Stimulated activated CD4-positive, alpha-beta T cell treated with anti-CD3 and anti-CD28 coated beads, Interleukin-15, amount 100 ng/mL, for 24 hours (primary cell): ENCODE measurements at regions not wholly inside any gene's neighbourhood (a gene's known extent, or its start where the extent isn't known, plus 50 kb on each side); places are given as distances from the start of the nearest gene placed in this dataset.
"Not testable (repeated sequence)": the region's sequence is repeated elsewhere in the genome, so short reads cannot be mapped to it uniquely, and the experiment has no call there.

Experiments used
- DNase-seq: peaks from one replicate; pipeline ENCODE4 v3.0.0-alpha.2; 2020

- DNase-seq = no peak
Measured at GRCh38 chr3:189375532-189375931, 203.8 kb downstream of the TPRG1 start.

GRCh38 chr3:189383630-189384029 is 211.9 kb downstream of the TPRG1 start:
- no peak for DNase-seq

DNA sequence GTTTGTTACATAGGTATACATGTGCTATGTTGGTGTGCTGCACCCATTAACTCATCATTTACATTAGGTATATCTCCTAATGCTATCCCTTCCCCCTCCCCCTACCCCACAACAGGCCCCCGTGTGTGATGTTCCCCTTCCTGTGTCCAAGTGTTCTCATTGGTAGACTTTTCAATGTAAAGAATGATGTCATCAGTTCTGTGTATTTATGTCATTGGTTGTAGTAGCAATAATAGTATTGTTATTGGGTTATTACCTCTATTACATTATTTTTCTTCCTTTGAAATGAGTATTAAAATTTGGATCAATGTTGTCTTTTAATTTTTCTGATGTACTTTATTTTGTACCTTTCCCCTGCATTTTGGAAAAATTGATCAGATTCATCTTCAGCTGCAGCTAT is 214.1 kb downstream of the TPRG1 start:
- DNase-seq = not testable (repeated sequence)

DNA sequence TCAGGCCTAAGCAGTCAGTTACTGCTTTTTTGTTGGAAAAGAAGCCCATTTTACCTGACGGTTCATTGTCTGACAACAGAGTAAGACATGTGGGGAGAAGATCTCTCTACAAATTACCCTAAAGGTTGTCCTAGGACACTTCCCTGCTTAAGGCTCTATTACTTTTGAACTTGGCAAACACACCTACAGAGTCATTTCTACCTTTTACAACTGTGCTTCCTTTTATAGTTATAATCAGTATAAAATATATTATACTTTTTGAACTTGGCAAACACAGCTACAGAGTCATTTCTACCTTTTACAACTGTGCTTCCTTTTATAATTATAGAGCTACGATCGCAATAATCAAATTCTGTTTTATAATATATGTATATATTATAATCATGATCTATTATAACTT is 215.0 kb downstream of the TPRG1 start:
- DNase-seq = no peak

DNA sequence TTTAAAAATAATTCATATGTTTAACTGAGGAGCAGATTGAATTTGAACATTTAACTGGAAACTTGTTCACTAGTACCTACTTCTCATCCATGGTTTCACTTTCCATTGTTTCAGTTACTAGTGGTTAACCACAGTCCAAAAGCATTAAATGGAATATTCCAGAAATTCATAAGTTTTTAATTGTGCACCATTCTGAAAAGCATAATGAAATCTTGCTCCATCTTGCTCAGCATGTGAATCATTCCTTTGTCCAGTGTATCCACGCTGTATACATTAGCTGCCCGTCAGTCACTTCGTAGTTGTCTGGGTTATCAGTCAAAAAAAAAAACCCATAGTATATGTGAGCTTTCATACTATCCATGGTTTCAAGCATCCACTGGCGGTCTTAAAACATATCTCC is 217.6 kb downstream of the TPRG1 start:
- DNase-seq = no peak

DNA sequence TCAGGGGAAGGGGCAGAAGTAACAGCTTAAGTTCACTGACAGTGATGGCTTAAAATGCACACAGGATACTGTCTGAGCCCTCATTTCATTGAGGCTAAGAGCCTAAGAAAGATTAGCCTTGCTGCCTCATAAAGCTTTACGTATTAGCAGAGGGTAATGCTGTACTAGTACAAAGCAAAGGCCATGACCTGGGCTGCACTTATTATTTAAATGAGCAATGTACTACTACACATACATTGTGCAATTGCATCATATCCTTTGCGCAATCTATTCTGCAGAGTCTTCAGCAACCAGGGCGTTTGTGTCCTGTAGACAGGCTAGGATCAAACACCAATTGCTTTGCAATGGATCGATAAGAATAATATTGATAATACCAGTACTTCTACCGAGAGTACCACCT is 221.8 kb downstream of the TPRG1 start:
- no peak for DNase-seq

DNA sequence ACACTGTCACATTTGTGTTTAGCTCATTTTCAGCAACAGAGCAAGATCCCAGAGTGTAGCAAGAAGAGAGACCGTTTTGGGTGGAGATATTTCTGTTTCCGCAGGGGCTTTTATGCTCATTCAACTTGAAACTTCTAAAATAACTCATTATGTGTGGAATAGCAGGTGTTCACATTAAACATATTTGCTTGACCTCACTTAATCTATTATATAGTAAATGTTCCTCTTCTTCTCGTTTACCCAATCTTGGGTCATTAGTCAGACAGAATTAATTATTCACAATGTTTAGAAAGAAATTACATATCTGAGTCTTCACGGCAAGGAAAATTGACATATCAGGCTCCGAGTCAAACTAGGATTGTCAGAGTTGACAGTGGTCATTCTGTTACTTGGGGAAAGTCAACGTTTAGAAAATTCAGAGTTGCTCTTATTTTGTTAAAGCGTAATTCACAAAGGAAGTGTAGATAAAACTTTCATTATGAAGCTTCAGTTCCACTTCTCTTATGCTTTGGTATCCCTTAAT is 222.9 kb downstream of the TPRG1 start:
- no peak for DNase-seq

DNA sequence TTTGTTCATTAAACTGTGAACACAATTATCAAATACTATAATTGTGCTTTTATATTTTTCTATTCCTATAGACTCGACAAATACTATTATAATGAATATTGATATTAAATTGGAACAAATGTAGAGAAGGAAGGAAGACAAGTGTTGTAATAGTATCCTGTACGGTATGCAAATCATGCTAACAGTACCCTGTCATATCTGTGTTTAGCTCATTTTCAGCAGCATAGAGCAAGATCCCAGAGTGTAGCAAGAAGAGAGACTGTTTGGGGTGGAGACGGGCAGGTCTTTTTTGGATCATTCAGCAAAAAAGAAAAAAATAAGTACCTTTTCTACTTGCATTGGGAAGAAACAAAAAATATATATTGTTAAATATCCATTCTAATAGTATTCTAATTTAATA is 224.1 kb downstream of the TPRG1 start:
- DNase-seq = no peak

GRCh38 chr3:189398656-189399055 is 226.9 kb downstream of the TPRG1 start:
- no peak for DNase-seq

- no peak for DNase-seq
Measured at GRCh38 chr3:189401196-189401595, 229.4 kb downstream of the TPRG1 start.

DNA sequence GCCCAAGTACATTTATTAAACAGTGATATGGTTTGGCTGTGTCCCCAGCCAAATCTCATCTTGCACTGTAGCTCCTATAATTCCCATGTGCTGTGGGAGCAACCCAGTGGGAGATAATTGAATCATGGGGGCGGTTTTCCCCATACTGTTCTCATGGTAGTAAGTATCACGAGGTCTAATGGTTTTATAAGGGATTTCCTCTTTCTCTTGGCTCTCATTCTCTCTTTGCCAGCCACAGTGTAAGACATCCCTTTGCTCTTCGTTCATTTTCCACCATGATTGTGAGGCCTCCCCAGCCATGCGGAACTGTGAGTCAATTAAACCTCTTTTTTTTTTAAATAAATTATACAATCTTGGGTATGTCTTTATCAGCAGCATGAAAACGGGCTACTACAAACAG is 228.0 kb upstream of the TP63 start:
- no peak for DNase-seq

DNA sequence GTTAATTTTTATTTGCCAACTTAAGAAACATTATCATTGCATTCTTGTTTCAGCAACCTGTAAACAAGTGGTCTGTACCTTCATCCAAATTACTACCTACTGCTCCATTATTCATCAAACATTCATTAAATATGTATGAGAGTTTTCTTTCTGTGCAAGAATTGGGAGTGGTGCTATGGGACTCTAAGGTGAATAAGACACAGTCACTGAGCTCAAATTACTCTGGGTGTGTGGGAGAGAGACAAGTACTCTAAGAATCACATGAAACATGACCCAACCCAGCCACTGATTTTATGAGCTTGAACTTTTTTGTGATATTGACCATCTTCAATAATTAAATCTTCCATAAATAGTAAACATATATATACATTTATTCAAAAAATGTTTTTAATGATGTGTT is 227.2 kb upstream of the TP63 start:
- no peak for DNase-seq

DNA sequence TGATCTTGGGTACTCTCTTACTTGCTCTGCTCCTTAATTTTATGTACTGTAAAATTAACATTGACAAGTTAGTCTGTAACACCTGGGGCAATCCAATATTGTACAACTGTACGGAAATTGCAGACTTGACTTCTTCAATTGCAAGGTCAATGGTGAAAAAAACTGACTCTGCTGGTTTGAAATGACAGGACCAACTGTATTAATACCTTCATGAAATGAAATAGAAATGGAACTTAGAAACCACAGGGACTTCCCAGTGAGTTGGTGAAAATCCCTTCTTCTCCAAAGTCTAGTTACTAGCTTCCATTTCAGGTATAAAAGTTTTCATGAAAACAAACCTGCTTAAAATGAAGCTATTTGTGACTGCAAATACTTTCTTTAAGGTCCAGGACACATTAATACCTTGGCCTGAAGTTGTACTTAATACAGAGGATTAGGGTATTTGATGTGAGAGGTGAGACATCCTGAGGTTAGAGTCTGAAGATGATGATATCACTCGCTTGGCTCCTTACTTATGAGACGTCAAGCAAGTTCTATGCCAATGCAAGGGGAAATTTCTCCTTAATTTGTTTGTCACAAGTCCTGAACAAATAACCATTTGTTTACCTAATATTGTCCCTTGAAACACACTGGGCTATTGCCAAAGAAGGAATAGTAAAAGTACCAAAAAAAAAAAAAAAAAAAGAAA is 226.2 kb upstream of the TP63 start:
- no peak for DNase-seq

GRCh38 chr3:189406148-189406547 is 225.0 kb upstream of the TP63 start:
- no peak for DNase-seq

DNA sequence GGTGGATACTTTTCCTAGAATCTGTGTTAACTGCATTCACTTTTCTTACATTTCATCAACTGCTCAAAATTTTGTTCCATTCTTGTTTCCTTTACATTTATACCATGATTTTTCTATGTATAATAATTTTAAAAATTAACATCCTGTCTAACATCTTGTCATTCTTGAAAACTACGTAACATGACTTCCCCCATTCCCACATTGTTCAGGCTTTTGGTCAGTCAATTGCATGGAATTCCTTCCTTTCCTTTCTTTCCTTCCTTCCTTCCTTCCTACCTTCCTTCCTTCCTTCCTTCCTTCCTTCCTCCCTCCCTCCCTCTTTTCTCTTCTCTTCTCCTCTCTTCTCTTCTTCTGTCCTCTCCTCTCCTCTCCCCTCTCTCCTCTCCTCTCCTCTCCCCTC is 220.7 kb upstream of the TP63 start:
- DNase-seq = no peak

GRCh38 chr3:189419038-189419437 is 212.2 kb upstream of the TP63 start:
- DNase-seq = no peak

DNA sequence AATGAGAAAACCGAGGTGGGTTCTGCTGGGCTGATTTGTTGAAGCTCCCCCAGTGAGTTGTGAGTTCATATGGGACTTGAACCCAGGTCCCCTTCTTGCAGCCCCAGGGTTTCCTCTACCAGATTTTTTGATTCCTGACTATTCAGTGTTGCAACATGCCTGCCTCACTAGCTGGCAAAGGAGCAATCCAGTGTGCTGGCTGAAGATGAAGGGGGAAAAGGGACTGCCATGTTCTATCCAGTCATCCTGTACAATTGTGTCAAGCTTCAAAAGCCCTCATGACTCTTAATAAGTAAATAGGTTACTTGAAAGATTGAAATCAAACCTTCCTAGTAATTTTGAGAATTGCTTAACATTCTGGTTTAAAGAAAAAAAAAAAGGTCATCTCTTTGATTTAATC is 211.5 kb upstream of the TP63 start:
- no peak for DNase-seq

- no peak for DNase-seq
Measured at GRCh38 chr3:189424922-189425321, 206.3 kb upstream of the TP63 start.

GRCh38 chr3:189429019-189429418 is 202.2 kb upstream of the TP63 start:
- no peak for DNase-seq

- DNase-seq = no peak
Measured at GRCh38 chr3:189430166-189430565, 201.0 kb upstream of the TP63 start.

- not testable (repeated sequence) for DNase-seq
Measured at GRCh38 chr3:189442257-189442656, 188.9 kb upstream of the TP63 start.

DNA sequence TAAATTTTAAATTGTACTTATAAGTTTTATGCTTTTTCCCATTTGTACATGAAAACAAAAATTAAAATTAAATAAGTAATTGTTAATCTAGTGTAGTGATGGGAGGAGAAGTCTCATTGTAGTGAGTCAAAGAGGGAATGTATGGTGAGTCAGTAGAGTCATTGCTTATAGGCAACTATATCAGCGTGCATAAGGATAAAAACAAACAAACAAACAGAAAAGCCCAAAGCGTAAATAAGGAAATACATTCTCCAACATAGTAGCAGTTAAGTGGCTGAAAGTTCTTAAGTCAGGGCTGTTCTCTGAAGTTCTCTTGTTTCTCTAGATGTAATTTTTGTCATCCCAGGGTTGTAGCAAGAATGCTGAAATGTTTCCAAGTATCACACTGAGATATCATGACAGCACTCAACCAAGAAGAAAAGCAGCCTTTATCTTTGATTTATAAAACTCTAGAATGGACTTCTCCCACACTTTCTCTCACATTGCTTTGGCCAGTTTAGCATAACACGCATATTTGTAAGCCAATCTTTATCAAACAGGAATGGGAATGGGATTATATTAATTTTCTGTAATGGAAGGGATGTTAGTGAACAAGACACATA is 184.1 kb upstream of the TP63 start:
- DNase-seq = no peak

DNA sequence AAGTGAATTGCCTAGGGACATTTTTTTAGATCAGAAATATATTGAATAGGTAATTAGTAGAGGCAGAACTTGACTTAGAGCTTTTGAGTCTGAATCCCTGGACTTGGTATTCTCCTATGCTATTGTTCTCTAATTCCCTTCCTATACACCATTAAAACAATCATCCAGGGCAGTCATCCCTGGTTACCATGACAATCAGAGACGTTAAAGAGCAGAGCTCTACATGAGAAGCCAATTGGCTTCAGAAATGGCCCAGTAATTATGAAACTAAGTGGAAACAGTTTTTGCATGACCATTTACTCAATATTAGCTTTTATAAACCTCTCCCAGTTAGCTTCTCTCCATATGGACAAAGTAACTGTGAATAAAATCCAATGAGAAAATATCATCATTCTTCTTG is 182.1 kb upstream of the TP63 start:
- no peak for DNase-seq

DNA sequence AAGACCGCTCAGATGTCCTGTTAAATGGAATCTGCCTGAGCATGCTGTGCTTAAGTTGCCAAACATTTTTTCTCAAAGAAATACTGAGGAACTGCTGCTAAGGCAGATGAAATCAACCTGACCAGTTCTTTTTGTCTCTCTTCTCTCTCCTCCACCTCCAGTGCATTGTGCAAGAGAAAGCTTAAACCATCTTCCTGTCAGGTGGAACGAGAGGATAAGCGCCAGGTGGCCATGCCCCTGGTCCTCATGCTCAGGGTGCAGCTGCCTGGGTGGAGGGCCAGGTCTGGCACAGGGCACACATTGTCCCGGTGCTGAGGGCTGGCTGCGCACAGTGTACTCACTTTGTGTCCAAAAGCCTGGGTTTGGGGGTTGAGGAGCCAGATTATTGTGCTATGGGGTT is 176.2 kb upstream of the TP63 start:
- no peak for DNase-seq
